ENCODE measurements at regions not wholly inside any gene's neighbourhood (a gene's known extent, or its start where the extent isn't known, plus 50 kb on each side); places are given as distances from the start of the nearest gene placed in this dataset.

DNA sequence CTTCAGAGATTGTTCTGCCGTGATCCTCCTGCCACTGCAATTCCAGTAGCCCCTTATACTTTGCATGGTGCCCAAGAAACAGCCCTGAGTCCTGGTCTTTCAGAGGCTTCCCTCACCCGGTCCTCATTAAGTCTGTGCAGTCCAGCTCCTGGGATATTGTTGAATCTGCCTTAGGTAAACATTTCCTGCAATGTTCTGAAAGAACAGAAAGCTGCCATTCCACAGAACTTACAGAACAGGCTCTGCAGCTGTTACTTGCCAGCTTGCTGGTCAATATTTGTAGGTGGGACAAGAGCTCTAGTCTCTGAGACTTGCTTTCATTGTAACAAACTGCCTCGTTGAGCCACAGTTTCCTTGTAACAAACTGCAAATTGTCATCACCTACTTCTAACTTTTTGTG lies 115.0 kb upstream of the KIF5B start:
- DNase-seq, result no peak

DNA sequence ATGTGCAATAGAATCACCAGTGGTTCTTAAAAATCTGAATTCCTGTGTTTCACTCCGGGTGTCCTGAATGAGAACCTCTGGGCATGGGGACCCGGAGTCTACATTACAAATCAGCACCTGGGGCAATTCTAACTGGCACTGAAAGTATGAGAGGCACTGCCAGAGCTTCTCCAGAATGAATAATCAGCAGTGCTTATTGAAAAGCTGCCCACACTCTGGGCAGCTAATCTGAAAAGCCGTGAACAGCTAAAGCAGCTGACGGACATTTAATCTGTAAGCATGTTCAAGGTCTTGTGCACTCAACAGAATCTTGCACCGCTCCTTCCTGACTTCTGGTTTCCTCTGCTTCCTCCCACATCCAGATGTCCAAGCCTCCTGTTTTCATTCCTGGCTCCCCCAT lies 113.3 kb upstream of the KIF5B start:
- peak in 1 of 51 donors; percentile 1 for DNase-seq

DNA sequence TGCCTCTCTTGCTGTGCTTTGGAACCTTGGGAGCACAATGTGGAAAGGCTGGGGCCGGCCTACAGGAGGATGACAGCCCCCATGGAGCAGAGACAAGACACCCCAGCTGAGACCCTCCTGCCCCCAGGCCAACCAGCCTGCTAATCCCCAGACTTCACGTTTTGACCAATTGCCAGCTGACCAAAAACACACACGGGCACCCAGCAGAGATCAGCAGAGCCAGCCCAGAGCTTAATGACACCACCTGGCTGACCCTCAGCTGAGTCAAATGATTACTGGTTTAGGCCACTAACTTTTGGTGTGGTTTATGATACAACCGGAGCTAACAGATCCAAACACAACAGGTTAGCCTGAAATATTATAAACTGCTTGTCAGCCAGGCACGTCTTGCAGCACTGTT lies 111.2 kb upstream of the KIF5B start:
- DNase-seq, result no peak

DNA sequence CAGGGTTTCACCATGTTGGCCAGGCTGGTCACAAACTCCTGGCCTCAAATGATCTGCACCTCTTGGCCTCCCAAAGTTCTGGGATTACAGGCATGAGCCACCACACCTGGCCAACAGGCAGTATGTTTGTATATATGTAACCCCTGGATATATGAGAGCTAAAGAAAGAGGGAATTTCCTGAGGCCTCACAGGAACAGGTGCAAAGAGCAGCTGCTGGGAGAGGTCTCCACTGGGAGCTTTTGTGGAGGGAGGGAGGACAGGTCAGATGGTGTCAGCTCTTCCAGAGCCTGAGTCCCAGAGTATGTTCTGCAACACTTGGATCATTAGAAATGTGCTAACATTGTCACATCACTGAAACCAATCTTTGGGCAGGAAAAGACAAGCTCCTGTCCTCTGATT lies 110.1 kb upstream of the KIF5B start:
- DNase-seq, result no peak

DNA sequence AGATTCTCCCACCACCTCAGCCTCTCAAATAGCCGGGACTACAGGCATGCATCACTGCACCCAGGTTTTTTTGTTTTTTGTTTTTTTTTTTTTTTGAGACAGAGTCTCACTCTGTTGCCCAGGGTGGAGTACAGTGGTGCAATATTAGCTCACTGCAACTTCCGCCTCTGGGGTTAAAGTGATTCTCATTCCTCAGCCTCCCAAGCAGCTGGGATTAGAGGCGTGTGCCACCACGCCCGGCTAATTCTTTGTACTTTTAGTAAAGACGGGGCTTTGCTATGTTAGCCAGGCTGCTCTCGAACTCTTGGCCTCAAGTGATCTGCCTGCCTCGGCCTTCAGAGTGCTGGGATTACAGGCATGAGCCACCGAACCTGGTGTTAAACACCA lies 107.5 kb upstream of the KIF5B start:
- no peak for DNase-seq

DNA sequence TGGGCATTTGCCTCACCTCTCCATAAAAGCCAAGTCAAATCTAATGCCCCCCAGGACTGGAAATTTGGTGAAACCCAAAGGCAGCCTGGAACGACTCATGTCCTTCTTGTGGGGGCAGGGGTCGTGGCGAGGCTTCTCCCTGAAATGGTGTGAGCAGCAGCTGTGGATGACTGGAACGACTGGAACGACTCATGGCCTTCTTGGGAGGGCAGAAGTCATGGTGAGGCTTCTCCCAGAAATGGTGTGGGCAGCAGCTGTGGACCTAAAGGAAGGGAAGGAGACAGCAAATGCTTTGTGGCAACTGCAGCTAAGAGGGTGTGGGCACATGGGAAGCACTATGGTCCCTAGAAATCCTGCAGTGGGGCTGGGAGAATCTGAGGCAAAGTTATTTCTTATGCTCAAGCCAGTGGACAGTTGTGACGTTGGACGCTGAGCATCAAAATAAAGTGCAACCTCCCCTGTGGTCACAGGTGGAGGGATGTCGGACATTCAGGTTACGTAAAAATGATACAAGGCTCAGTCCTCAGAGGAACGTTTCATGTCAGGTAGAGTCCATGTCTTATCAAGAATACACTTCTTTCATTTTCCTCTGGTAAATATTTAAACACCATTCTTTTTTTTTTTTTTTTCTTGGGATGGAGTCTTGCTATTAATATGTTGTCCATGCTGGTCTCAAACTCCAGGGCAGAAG lies 107.0 kb upstream of the KIF5B start:
- DNase-seq, result no peak

DNA sequence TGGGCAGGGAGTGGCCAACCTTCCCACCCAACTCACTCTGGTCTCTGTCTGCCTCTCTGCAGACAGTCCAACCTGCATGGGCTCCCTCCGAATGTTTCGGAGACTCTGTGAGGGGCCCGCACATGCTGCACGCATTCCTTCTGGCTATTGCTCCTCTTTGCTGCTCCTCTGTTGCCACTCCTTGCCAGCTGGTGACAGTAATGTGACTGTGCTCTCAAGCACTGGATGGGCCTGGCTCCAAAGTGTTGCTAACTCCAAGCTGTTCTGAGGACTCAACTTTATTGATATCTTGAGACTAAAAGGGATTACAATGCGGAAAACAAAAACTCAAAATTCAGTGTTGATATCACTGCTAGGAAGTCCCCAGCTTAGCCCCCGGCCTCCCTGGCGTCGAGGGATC lies 105.4 kb upstream of the KIF5B start:
- no peak for DNase-seq

DNA sequence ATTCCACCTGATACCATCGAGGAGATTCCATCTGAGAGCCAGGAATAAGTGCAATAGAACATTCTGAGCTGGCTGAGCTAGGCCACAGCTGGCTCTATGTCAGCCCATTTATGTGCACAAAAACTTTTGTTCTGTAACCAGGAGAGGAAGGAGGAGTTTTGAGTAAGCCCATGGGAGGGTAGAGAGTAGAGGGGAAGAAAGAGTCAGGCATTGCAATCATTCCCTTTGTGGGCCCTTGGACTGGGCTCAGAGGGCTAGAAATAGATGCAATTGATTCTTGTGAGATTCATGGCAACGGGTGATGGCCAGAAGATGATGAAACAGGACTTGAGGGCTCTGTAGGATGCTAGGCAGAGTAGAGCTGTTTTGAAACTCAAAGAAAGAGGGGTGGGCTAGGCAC lies 104.6 kb upstream of the KIF5B start:
- no peak for DNase-seq

DNA sequence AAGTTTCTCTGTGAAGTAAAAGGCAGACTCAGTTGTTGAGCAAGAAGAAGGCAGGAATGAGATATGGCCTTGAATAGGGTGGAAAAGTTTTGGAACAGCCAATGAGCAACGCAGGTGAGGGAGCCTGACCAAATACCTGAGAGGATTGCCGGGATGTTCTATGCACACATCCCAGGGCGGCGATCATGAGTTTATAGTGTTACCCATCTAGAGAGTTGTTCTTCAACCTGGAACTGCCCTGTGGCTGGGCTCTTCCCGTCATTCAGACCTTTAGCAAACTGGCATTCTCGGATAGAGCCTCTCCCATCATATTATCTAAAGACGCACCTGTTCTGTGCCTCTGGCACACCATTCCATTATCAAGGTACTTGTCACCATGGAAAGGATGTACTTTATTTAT lies 103.0 kb upstream of the KIF5B start:
- no peak for DNase-seq

DNA sequence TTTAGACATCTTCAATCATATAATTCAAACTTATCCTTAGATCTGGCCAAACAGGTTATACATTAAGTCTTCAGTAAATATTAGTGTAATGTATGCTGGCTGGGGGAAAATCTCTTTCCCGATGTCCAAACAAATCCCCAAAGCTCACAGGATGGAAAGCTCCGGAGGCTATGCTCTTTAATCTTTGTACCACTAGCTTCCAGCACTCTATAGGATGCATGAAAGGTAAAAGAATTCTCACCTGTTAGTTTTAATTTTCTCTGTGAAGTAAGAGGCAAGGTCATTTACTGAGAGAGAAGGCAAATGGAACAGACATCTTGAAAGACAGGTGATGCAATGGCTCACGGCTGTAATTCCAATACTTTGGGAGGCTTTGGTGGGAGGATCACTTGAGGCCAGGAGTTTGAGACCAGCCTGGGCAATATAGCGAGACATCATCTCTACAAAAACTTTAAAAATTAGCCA lies 99.8 kb upstream of the KIF5B start:
- DNase-seq, result no peak

DNA sequence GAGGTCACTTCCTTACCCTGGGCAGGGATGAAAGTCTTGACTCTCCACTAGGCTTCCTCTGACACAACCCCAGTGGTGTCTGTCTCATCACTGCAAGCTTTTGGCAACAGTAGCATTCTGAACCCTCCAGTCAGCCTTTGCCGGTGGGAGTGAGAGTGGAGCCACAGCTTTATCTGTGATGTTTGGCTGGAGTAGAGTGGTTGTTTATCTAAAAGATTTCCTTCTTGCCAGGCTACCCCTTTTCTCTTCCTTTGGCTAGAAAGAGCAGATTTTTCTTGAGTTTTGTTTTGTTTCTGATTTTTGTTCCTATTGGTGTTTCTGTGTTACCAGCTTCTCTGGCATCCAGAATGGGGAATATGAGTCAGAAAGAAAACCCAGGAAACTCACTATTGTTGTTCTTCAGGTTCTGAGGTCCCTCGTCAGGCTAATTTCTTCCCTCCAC lies 98.9 kb upstream of the KIF5B start:
- no peak for DNase-seq

DNA sequence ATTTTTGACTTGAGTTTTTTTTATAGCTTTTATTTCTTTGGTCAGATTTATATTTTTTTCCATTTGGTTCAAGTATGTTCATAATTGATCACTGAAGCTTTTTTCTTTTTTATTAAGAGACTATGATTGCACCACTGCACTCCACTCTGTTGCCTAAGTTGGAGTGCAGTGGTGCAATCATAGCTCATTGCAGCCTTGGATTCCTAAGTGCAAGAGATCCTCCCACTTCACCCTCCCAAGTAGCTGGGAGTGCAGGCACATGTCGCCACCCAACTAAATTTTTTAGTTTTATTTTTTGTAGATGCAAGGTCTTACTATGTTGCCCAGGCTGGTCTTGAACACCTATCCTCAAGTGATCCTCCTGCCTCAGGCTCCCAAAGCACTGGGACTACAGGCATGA lies 97.7 kb upstream of the KIF5B start:
- no peak for DNase-seq

DNA sequence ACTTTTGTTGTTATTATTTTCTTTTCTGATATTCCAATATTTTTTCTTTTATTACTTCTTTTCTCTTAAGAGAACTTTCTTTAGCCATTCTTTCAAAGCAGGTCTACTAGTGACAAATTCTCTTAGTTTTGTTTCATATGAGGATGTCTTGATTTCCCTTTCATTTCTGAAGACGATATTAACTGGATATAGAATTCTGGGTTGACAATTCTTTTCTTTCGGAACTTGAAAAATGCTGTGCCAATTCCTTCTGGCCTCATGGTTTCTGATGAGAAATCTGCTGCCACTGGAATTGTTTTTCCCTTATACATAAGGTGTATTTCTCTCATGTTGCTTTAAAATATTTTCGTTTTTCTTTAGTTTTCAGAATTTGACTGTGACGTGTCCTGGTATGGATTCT lies 97.0 kb upstream of the KIF5B start:
- DNase-seq, result no peak

DNA sequence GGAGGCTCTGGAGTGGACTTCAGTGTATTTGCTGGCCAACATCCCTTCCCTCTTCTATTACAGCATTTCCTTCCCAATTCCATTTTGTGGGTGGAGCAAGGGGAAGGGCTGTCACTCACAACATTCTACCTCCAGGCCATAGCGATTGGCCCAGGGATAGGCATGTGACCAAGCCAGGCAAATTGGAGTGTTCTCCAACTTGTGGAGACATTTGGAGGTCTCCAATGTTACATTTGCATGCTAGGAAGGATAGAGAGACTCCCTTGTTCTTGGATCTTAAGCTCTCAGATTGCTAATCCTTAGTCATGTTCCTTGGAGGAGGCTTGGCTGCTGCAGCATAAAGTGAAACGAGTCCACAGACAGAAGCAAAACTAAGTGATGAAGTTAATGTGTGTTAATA lies 95.6 kb upstream of the KIF5B start:
- DNase-seq, result no peak

DNA sequence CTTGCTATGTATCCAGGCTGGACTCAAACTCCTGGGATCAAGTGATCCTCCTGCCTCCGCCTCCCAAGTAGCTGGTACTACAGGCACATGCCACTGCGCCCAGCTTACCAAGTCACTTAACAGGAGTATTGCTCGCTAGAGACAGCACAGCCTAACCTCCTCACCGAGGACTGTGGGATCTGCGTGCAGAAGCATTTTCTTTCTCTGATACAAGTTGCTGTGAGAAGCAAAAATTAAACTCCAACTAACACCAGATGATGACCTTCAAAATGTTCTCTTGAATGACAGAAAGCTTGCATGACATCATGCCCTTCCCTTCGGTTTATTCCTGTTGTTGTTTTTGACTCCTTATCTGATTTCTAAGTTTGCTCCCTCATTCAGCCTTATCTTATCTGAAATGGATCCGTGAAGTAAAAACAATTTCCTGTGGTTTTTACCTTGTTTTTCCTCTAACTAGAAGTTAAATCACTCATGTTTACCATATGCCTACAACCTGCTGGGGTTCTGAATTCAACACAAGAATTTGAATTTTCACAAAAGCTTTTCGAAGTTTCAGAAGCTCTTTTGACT lies 94.4 kb upstream of the KIF5B start:
- DNase-seq, result no peak

DNA sequence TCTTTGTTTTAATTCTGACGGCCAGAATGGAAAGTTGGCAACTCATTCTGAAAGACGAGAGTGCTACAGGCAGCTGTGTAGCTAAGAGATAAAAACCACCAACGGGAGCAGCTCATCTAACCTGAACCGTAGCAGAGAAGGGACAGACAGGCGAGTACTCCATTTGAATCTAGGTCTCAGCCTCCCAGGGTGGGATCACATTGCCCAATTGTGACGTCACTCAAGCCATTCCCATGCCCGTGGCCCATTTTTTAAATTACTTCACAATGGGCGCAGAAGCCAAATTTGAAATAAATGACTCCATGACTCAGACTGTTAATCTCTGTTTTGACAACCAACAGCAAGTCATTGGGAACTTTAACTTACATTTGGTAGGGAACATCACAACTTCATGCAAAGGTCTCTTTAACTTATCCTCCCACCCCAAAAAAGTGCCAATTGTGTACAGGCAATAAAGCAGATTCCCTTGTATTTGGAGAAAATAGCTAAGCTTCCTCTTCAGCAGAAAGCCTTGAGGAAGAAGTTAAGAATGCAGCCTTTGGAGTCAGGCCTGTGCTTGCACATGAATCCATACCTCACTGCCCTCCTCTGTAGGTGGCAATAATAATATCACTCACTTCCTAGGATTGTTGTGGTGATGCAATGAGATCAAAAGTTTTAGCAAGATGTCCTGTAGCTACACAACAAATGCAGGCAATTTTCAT lies 93.2 kb upstream of the KIF5B start:
- peak in 2 of 51 donors; percentile 1 to 15 for DNase-seq

DNA sequence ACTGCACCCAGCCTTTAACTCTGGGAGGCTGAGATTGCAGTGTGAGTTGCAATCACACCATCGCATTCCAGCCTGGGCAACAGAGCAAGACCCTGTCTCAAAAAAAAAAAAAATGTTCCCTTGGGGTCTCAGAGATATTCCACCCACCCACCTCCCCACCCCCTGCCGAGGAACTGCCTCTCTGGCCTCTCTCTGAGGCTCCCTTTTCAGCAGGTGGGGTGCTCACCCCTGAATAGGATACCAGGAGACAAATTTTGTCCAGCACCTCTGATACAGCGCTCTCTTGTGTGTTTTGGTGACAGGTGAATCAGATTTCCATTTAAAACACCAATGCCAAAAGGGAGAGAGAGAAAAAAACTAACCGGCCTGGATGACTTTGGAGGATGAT lies 92.6 kb upstream of the KIF5B start:
- DNase-seq, result no peak

DNA sequence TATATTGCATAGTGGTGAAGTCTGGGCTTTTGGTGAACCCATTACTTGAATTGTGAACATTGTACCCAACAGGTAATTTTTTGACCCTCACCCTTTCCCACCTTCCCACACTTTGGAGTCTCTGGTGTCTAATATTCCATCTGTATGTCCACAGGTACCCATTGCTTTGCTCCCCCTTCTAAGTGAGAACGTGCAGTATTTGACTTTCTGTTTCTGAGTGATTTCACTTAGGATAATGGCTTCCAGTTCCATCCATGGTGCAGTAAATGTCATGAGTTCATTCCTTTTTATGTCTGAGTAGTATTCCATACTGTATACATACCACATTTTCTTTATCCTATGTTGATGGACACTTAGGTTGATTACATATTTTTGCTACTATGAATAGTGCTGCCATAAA lies 91.5 kb upstream of the KIF5B start:
- no peak for DNase-seq

DNA sequence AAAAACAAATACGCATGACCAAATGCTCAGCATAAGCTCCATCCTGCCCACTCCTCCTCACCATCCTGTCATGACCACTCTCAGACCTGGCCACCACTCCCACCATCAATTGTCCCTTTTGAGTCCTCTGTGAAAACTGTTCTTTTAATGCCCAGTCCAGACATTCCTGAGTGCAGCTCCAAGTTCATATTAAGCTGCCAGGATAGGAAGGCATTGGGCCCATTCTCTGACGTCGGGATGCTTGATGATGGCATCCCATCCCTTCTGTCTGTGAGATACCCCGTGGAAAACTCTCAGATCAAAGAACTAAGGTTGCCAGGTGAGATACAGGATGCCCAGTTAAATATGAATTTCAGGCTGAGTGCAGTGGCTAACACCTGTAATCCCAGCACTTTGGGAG lies 89.9 kb upstream of the KIF5B start:
- DNase-seq, result no peak

DNA sequence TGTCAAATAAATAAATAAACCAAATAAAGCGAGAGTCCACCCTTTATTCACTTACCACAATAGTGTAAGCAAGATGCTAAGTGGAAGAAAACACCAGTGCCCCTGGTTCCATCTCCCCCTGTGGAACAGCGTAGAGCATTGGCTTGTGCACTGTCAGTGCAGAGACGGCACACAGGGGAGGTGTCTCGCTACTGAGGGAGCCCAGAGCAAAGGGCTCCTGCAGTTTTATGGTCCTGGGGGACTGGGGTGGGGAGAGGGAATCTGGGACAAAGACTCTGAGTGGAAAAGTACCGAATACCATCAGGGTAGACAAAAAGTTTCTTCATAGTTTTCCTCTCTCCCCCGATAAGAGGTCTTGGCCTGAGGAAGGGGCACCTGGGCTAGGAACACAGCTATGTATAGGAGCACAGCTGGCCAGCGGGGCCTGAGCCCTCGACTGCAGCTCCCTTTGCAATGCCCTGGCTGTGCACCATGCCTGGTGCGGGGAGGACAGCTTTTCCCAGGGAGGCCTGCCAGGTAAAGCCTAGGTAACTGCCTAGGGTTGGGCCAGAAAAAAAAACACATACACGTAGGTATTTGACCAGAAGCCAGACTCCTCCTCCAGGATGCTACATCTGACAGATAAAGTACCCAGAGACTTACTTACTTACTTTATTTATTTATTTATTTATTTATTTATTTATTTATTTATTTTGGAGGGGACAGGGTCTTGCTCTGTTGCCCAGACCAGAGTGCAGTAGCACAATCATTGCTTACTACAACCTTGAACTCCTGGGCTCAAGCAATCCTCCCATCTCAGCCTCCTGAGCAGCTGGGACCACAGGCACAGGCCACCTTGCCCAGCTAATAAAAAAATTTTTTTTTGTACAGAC lies 88.8 kb upstream of the KIF5B start:
- DNase-seq, result no peak

DNA sequence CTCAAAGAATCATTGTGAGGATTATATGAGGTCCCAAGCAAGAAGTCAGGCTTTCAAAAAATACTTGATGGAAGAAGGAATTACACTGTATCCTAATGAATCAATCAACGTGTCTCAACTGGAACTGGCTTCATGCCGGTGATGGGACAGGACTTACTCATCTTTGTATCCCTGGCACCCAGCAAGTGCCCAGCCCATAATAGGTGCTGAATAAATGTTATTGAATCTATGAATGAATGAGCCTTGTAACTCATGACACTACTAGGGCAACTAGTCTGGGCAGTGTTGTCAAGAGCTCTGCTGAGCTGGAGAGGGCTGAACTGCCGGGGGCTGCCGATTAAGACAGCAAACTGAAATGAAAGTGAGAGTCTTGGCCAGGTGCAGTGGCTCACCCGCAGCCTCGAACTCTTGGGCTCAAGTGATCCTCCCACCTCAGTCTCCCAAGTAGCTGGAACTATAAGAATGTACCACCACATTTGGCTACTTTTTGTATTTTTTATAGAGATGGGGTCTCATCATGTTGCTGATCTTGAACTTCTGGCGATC lies 87.2 kb upstream of the KIF5B start:
- DNase-seq, result no peak

DNA sequence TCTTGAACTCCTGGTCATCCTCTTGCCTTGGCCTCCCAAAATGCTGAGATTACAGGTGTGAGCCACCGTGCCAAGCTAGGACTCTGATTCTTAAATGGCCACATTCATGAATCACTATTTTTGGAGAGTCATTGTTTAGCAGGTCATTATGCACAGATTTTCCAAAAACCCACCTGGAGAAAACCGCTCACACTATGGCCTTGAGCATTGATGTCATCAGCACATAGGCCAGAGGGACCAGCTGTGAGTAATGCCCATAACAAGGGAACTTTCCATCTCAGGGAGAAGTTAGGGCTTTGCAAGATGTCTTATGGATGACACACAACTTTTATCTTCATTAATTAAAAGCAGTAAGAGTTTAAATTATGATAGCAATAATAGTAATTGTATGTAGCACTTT lies 86.4 kb upstream of the KIF5B start:
- no peak for DNase-seq
